ENCODE measurements at regions not wholly inside any gene's neighbourhood (a gene's known extent, or its start where the extent isn't known, plus 50 kb on each side); places are given as distances from the start of the nearest gene placed in this dataset.
"Not testable (repeated sequence)": the region's sequence is repeated elsewhere in the genome, so short reads cannot be mapped to it uniquely, and the experiment has no call there.

GRCh38 chr2:78145997-78146722, 624.0 kb upstream of the LRRTM4 start:
- no peak for DNase-seq (ENCODE audit: low read depth)

GRCh38 chr2:78147466-78147865, 625.3 kb upstream of the LRRTM4 start:
- DNase-seq (ENCODE audit: low read depth) = no peak

- DNase-seq (ENCODE audit: low read depth) = no peak
Observed at GRCh38 chr2:78154586-78154985, 632.4 kb upstream of the LRRTM4 start.

GRCh38 chr2:78162202-78162601, 640.0 kb upstream of the LRRTM4 start:
- DNase-seq (ENCODE audit: low read depth) = no peak

GRCh38 chr2:78172157-78172556, 650.0 kb upstream of the LRRTM4 start:
- not testable (repeated sequence) for DNase-seq (ENCODE audit: low read depth)

- DNase-seq (ENCODE audit: low read depth) = no peak
Observed at GRCh38 chr2:78175645-78176044, 653.5 kb upstream of the LRRTM4 start.

- DNase-seq (ENCODE audit: low read depth) = no peak
Observed at GRCh38 chr2:78201064-78201575, 678.9 kb upstream of the LRRTM4 start.

GRCh38 chr2:78202366-78202765, 680.2 kb upstream of the LRRTM4 start:
- no peak for DNase-seq (ENCODE audit: low read depth)

GRCh38 chr2:78202986-78203670, 681.0 kb upstream of the LRRTM4 start:
- DNase-seq (ENCODE audit: low read depth) = no peak

- no peak for DNase-seq (ENCODE audit: low read depth)
Observed at GRCh38 chr2:78218066-78218465, 695.9 kb upstream of the LRRTM4 start.

- no peak for DNase-seq (ENCODE audit: low read depth)
Observed at GRCh38 chr2:78237704-78238103, 715.5 kb upstream of the LRRTM4 start.

GRCh38 chr2:78245394-78246135, 723.4 kb upstream of the LRRTM4 start:
- no peak for DNase-seq (ENCODE audit: low read depth)

GRCh38 chr2:78251708-78252107, 729.5 kb upstream of the LRRTM4 start:
- DNase-seq (ENCODE audit: low read depth) = no peak

GRCh38 chr2:78260861-78261260, 738.7 kb upstream of the LRRTM4 start:
- no peak for DNase-seq (ENCODE audit: low read depth)

- DNase-seq (ENCODE audit: low read depth) = no peak
Observed at GRCh38 chr2:78261454-78261853, 739.3 kb upstream of the LRRTM4 start.

GRCh38 chr2:78262089-78262488, 739.9 kb upstream of the LRRTM4 start:
- DNase-seq (ENCODE audit: low read depth) = not testable (repeated sequence)

- no peak for DNase-seq (ENCODE audit: low read depth)
Observed at GRCh38 chr2:78262713-78263375, 740.7 kb upstream of the LRRTM4 start.

- no peak for DNase-seq (ENCODE audit: low read depth)
Observed at GRCh38 chr2:78263571-78263970, 741.4 kb upstream of the LRRTM4 start.

GRCh38 chr2:78264130-78264529, 742.0 kb upstream of the LRRTM4 start:
- no peak for DNase-seq (ENCODE audit: low read depth)

- DNase-seq (ENCODE audit: low read depth) = no peak
Observed at GRCh38 chr2:78281164-78281563, 744.3 kb upstream of the REG3G start.

GRCh38 chr2:78290581-78291214, 734.8 kb upstream of the REG3G start:
- DNase-seq (ENCODE audit: low read depth) = no peak

GRCh38 chr2:78293768-78294167, 731.7 kb upstream of the REG3G start:
- no peak for DNase-seq (ENCODE audit: low read depth)
